ENCODE measurements at regions not wholly inside any gene's neighbourhood (a gene's known extent, or its start where the extent isn't known, plus 50 kb on each side); places are given as distances from the start of the nearest gene placed in this dataset.

DNA sequence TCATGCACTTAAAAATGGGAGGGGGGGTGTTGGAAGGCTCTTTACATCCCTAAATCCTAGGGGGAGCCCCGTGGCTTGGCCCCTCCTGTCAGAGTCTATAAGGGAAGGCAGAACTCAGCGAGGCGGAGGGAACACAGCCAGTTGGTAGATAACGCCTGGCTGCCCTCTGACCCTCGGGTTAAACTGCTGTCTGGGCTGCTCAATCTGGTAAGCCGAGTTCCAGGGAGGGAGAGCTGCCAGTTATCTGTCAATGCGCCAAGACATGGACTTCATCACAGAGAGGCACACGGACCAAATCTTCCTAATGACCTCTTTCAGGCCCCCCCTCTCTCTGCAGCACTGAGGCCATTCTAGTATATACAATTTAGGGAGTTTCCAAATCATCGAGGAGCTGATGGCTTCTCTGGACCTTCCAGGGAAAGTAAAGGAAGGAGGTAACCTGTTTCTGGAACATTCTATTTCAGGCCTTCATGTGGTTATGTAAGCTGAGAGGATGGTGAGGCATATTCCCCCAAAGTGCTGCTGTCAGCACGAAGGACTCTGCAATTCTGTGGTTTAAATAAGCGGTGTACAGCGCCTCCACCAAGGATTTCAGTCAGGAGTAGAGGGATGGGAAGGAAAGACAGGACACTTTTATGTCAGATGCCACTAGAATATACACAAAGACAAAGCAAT is 349.0 kb downstream of the MCTP2 start:
- Histone ChIP-seq H3K9ac (ENCODE audit: low read depth, low read length) (no peak overlapping the region), H3K36me3 (ENCODE audit: control insufficient read depth, insufficient read depth, low read length) (no peaks in the 10 kb centered on the region), H3K4me1 (ENCODE audit: control insufficient read depth, insufficient read depth, low read length) (no peaks in the 10 kb centered on the region), H3K4me3 (ENCODE audit: low read depth, low read length) (no peak overlapping the region), H3K9me3 (ENCODE audit: control insufficient read depth, insufficient read depth, low read length) (no peaks in the 10 kb centered on the region), H3K27me3 (ENCODE audit: control insufficient read depth, insufficient read depth, low read length) (no peaks in the 10 kb centered on the region), H3K27ac (ENCODE audit: low read depth, low read length) (no peak overlapping the region)

DNA sequence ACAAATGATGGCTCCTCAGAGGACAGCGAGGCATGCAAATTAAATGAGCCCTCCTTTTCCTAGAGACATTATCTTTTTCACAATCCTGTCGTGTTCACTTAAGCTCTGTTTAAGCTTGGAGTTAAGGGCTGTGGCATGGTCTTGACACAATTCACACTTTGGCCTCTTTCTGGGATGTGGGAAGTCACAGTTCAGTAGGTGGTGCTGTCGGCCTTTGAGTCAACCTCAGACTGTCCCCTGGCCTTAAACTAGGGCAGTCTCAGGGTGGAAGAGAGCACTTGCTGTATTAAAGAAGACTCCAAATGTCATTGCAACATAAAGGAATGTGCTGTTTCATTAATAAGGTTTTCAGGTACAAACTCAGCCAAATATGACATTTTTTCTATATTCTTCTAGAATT is 351.0 kb downstream of the MCTP2 start:
- H3K9ac ChIP-seq (ENCODE audit: low read depth, low read length): no peak overlapping the region

GRCh38 chr15:94584833-94585244 is 353.5 kb downstream of the MCTP2 start:
- peaks cover 16% of the 10 kb centered on the region for H3K4me1 ChIP-seq (ENCODE audit: control insufficient read depth, insufficient read depth, low read length)
- no peak overlapping the region for H3K9ac ChIP-seq (ENCODE audit: low read depth, low read length)
- H3K4me3 ChIP-seq (ENCODE audit: low read depth, low read length): no peak overlapping the region
- H3K27ac ChIP-seq (ENCODE audit: low read depth, low read length): no peak overlapping the region
- no peaks in the 10 kb centered on the region for H3K9me3 ChIP-seq (ENCODE audit: control insufficient read depth, insufficient read depth, low read length)
- no peaks in the 10 kb centered on the region for H3K27me3 ChIP-seq (ENCODE audit: control insufficient read depth, insufficient read depth, low read length)
- no peaks in the 10 kb centered on the region for H3K36me3 ChIP-seq (ENCODE audit: control insufficient read depth, insufficient read depth, low read length)

More for the DNA sequence above, 351.0 kb downstream of the MCTP2 start:
- no peak overlapping the region for H3K4me3 ChIP-seq (ENCODE audit: low read depth, low read length)
- H3K27me3 ChIP-seq (ENCODE audit: control insufficient read depth, insufficient read depth, low read length): no peaks in the 10 kb centered on the region
- H3K4me1 ChIP-seq (ENCODE audit: control insufficient read depth, insufficient read depth, low read length): peaks cover 6% of the 10 kb centered on the region; the same call in 1 of the 2 replicates
- no peaks in the 10 kb centered on the region for H3K36me3 ChIP-seq (ENCODE audit: control insufficient read depth, insufficient read depth, low read length)
- H3K27ac ChIP-seq (ENCODE audit: low read depth, low read length): no peak overlapping the region
- no peaks in the 10 kb centered on the region for H3K9me3 ChIP-seq (ENCODE audit: control insufficient read depth, insufficient read depth, low read length)

DNA sequence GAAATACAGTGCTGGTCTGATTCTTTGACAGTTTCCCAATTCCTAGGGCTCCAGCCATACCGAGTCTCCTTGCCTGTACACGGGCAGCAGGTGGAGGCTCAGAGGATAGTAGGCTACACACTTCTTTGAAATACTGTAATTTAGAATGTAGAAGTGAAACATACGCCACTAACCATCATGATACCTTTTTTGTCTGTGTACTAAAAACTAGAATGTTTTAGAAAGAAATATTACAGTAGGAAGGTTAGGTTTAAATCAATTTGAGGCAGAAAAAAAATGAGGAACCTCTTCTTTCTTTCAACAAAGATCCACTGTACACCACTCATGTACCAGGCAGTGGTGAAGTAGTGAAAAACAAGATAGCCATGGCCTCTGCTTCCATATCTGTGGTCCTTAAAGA is 354.7 kb downstream of the MCTP2 start:
- H3K4me1 ChIP-seq (ENCODE audit: control insufficient read depth, insufficient read depth, low read length): peaks cover 16% of the 10 kb centered on the region
- no peak overlapping the region for H3K4me3 ChIP-seq (ENCODE audit: low read depth, low read length)
- H3K27me3 ChIP-seq (ENCODE audit: control insufficient read depth, insufficient read depth, low read length): no peaks in the 10 kb centered on the region
- no peak overlapping the region for H3K9ac ChIP-seq (ENCODE audit: low read depth, low read length)
- H3K9me3 ChIP-seq (ENCODE audit: control insufficient read depth, insufficient read depth, low read length): no peaks in the 10 kb centered on the region
- H3K27ac ChIP-seq (ENCODE audit: low read depth, low read length): no peak overlapping the region
- no peaks in the 10 kb centered on the region for H3K36me3 ChIP-seq (ENCODE audit: control insufficient read depth, insufficient read depth, low read length)

DNA sequence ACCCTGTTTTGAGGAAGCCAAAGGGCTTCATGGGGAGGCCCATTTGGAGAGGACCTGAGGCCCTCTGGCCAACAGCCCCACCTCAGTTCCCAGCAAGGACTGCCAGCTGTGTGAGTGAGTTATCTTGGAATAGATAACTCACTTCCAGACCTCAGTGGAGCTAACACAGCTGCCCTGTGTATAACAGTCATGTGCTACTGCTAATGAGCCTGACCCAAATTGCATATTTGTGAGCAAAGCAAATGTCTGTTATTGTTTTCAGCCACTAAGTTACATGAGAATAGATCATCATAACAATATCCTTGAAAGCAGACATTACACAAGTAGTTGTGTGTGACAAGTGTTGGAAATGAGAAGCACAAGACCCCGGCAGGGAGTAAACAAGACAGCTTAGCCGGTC is 355.8 kb downstream of the MCTP2 start:
- H3K27me3 ChIP-seq (ENCODE audit: control insufficient read depth, insufficient read depth, low read length): no peaks in the 10 kb centered on the region

DNA sequence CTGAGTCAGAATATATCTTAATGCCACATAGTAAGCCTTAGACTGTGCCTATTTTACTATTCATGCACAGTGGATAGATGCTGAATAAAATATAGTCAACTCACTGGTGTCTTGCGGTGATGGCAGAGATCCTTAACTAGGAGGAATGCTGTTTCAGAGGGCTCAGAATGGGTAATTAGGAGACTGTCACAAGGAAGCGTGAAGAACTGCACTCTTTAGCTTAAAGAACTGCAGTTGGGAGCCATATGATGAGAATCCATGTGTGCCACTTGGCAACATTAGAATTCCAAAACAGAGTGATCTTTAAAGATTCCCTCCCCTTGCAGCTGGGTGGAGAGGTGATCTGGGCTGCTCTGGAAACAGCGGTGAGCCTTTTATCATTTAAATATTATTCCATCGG is 357.6 kb downstream of the MCTP2 start:
- Histone ChIP-seq H3K27ac (ENCODE audit: low read depth, low read length) (no peak overlapping the region), H3K9ac (ENCODE audit: low read depth, low read length) (no peak overlapping the region), H3K4me3 (ENCODE audit: low read depth, low read length) (no peak overlapping the region), H3K36me3 (ENCODE audit: control insufficient read depth, insufficient read depth, low read length) (no peaks in the 10 kb centered on the region), H3K9me3 (ENCODE audit: control insufficient read depth, insufficient read depth, low read length) (no peaks in the 10 kb centered on the region), H3K4me1 (ENCODE audit: control insufficient read depth, insufficient read depth, low read length) (peaks cover 16% of the 10 kb centered on the region), H3K27me3 (ENCODE audit: control insufficient read depth, insufficient read depth, low read length) (no peaks in the 10 kb centered on the region)

More for the DNA sequence above, 355.8 kb downstream of the MCTP2 start:
- no peak overlapping the region for H3K27ac ChIP-seq (ENCODE audit: low read depth, low read length)
- no peak overlapping the region for H3K9ac ChIP-seq (ENCODE audit: low read depth, low read length)
- no peak overlapping the region for H3K4me3 ChIP-seq (ENCODE audit: low read depth, low read length)
- H3K4me1 ChIP-seq (ENCODE audit: control insufficient read depth, insufficient read depth, low read length): peaks cover 16% of the 10 kb centered on the region
- H3K36me3 ChIP-seq (ENCODE audit: control insufficient read depth, insufficient read depth, low read length): no peaks in the 10 kb centered on the region
- no peaks in the 10 kb centered on the region for H3K9me3 ChIP-seq (ENCODE audit: control insufficient read depth, insufficient read depth, low read length)

- H3K9me3 ChIP-seq (ENCODE audit: control insufficient read depth, insufficient read depth, low read length): no peaks in the 10 kb centered on the region
- no peaks in the 10 kb centered on the region for H3K27me3 ChIP-seq (ENCODE audit: control insufficient read depth, insufficient read depth, low read length)
- peaks cover 8% of the 10 kb centered on the region for H3K4me1 ChIP-seq (ENCODE audit: control insufficient read depth, insufficient read depth, low read length)
Measured at GRCh38 chr15:94592495-94592894, 361.1 kb downstream of the MCTP2 start.

GRCh38 chr15:94596707-94597106 is 365.3 kb downstream of the MCTP2 start:
- Histone ChIP-seq H3K4me3 (ENCODE audit: low read depth, low read length) (no peak overlapping the region), H3K9me3 (ENCODE audit: control insufficient read depth, insufficient read depth, low read length) (no peaks in the 10 kb centered on the region), H3K9ac (ENCODE audit: low read depth, low read length) (no peak overlapping the region), H3K27ac (ENCODE audit: low read depth, low read length) (no peak overlapping the region), H3K27me3 (ENCODE audit: control insufficient read depth, insufficient read depth, low read length) (no peaks in the 10 kb centered on the region), H3K4me1 (ENCODE audit: control insufficient read depth, insufficient read depth, low read length) (no peaks in the 10 kb centered on the region; the same call in 1 of the 2 replicates), H3K36me3 (ENCODE audit: control insufficient read depth, insufficient read depth, low read length) (no peaks in the 10 kb centered on the region)

More at GRCh38 chr15:94592495-94592894, 361.1 kb downstream of the MCTP2 start:
- H3K9ac ChIP-seq (ENCODE audit: low read depth, low read length): no peak overlapping the region
- no peak overlapping the region for H3K27ac ChIP-seq (ENCODE audit: low read depth, low read length)
- no peak overlapping the region for H3K4me3 ChIP-seq (ENCODE audit: low read depth, low read length)
- no peaks in the 10 kb centered on the region for H3K36me3 ChIP-seq (ENCODE audit: control insufficient read depth, insufficient read depth, low read length)

DNA sequence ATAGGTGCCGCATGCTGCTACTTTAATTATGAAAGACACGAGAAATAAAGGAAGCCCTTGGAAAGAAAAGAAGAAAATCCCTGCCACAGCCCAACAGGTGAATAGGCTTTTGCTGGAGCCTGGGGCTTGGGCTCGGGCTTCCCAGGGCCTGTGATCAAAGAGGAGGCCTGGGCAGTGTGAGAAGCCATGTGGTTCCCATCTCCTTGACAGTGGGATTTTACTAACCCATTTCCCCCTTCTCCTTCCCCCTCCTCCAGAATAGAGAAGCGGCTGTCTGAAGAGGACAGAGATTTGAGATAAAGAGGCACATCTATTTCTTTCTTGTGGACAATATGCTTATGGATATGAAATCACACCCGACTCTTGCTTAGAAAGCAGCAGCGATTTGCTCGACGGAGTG is 369.1 kb downstream of the MCTP2 start:
- no peak overlapping the region for H3K4me3 ChIP-seq (ENCODE audit: low read depth, low read length)

DNA sequence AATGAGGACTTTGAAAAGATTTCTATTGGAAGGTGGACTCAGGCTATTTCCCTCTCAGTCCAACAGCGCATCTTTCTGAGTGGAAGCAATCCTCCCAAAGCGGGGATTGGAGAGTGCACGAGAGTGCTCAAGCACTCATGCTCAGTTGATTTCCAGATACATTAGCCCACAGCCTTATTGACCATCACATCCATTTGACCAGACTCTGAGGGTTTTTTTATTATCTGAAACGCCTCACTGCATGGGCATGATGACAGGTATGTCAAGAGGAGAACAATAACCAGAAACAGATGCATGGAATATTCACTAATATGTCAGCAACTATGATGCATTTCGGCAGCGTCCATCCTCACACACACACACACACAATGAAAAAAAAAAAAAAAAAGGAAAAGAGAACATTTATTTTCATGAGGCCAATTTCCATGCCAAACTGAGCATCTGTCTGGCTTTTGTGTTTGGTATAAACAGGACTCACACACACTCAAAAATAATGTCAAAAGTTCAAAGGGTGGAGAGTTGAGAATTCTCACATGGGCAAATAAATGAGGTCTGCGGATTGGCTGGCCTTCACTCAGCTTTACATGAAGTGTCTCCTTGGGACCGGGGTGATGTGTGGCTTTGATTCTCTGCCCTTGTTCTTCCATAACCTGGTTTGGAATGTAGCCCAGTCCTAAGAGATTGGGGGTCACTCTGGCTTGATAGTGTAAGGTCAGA is 371.6 kb downstream of the MCTP2 start:
- H3K27ac ChIP-seq (ENCODE audit: low read depth, low read length): no peak overlapping the region
- H3K36me3 ChIP-seq (ENCODE audit: control insufficient read depth, insufficient read depth, low read length): no peaks in the 10 kb centered on the region
- no peaks in the 10 kb centered on the region for H3K9me3 ChIP-seq (ENCODE audit: control insufficient read depth, insufficient read depth, low read length)
- no peaks in the 10 kb centered on the region; the same call in 1 of the 2 replicates for H3K4me1 ChIP-seq (ENCODE audit: control insufficient read depth, insufficient read depth, low read length)
- H3K27me3 ChIP-seq (ENCODE audit: control insufficient read depth, insufficient read depth, low read length): no peaks in the 10 kb centered on the region
- no peak overlapping the region for H3K9ac ChIP-seq (ENCODE audit: low read depth, low read length)
- no peak overlapping the region for H3K4me3 ChIP-seq (ENCODE audit: low read depth, low read length)

More for the DNA sequence above, 369.1 kb downstream of the MCTP2 start:
- H3K9me3 ChIP-seq (ENCODE audit: control insufficient read depth, insufficient read depth, low read length): no peaks in the 10 kb centered on the region
- no peak overlapping the region for H3K27ac ChIP-seq (ENCODE audit: low read depth, low read length)
- no peaks in the 10 kb centered on the region for H3K36me3 ChIP-seq (ENCODE audit: control insufficient read depth, insufficient read depth, low read length)
- no peaks in the 10 kb centered on the region; the same call in 1 of the 2 replicates for H3K4me1 ChIP-seq (ENCODE audit: control insufficient read depth, insufficient read depth, low read length)
- H3K9ac ChIP-seq (ENCODE audit: low read depth, low read length): no peak overlapping the region
- no peaks in the 10 kb centered on the region for H3K27me3 ChIP-seq (ENCODE audit: control insufficient read depth, insufficient read depth, low read length)

DNA sequence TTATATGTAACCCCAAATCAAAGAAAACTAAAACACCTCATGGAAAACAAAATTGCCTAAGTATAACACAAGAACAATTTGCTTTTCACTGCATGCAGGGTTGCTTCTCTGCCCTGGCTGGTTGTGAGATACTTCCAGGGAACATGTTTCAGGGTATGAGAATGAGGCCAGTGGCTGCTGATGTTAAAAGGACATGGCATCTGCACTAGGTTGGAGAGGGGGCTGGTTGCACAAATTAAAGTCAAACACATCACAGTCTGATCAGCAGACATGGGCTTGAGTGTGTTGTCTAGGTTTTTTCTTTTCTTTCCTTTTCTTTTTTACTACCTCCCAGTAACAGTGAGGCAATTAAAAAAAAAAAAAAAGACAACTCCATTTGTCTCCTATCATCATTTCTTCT is 374.9 kb downstream of the MCTP2 start:
- Histone ChIP-seq H3K36me3 (ENCODE audit: control insufficient read depth, insufficient read depth, low read length) (no peaks in the 10 kb centered on the region), H3K9ac (ENCODE audit: low read depth, low read length) (no peak overlapping the region), H3K27me3 (ENCODE audit: control insufficient read depth, insufficient read depth, low read length) (no peaks in the 10 kb centered on the region), H3K4me3 (ENCODE audit: low read depth, low read length) (no peak overlapping the region), H3K9me3 (ENCODE audit: control insufficient read depth, insufficient read depth, low read length) (no peaks in the 10 kb centered on the region), H3K27ac (ENCODE audit: low read depth, low read length) (no peak overlapping the region), H3K4me1 (ENCODE audit: control insufficient read depth, insufficient read depth, low read length) (no peaks in the 10 kb centered on the region)
